ENCODE measurements at regions not wholly inside any gene's neighbourhood (a gene's known extent, or its start where the extent isn't known, plus 50 kb on each side); places are given as distances from the start of the nearest gene placed in this dataset.

- Mint-ChIP-seq H3K4me3 (no peak overlapping the region), H3K27me3 (ENCODE audit: low read depth) (peaks cover 6% of the 10 kb centered on the region), H3K27ac (no peak overlapping the region), H3K36me3 (ENCODE audit: low read depth) (no peaks in the 10 kb centered on the region), H3K9me3 (ENCODE audit: insufficient read depth) (no peaks in the 10 kb centered on the region), H3K4me1 (ENCODE audit: low read depth) (no peaks in the 10 kb centered on the region)
- DNase-seq: no peak
- no peak for ATAC-seq
- POLR2A ChIA-PET: no interaction called here
- CTCF ChIA-PET: interaction anchor here (0.7 kb wide), 1 partner anchor 50 kb away, joined by 3 read pairs; no protein-coding TSS in a partner anchor
These were observed 56.4 kb upstream of the FAM20C start for GRCh38 chr7:135731-136645.

DNA sequence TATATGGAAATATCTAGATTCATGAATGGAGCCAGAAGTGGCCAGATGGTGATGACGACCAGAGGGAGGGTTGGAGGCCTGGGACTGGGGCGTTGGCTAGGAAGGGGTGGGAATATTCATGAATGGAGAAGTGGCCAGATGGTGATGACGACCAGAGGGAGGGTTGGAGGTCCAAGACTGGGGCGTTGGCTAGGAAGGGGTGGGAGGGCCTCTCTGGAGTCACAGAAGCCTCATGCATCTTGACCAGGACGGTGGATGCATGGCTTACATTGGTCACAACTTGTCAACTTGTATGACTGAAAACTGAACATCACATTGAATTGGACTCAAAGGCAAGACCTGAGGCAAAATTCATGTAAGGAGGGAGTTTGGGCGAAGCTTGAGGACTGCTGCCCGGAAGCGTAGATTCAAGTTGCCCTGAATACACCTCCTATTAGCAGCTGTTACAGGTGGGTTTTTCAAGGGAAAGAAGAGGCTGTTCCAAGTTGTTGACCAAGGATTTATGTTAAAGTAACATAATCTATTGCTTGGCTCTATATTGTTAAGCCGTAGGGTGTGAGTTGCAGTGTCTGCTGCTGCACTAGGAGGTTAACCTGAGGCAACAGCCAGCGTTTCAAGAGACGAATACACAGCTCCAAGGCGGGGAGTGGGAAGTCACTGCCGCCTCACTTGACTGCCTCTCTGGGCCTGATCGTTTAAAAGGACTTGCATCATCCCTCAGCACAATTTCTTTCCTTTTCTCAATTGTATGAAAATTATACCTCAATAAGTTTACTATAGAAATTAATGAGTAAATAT, 55.1 kb upstream of the FAM20C start:
- Mint-ChIP-seq H3K27ac (no peak overlapping the region), H3K4me3 (no peak overlapping the region), H3K4me1 (ENCODE audit: low read depth) (no peaks in the 10 kb centered on the region), H3K27me3 (ENCODE audit: low read depth) (peaks cover 6% of the 10 kb centered on the region), H3K36me3 (ENCODE audit: low read depth) (no peaks in the 10 kb centered on the region), H3K9me3 (ENCODE audit: insufficient read depth) (no peaks in the 10 kb centered on the region)
- ChIA-PET CTCF (interaction anchor here (0.7 kb wide), 1 partner anchor 49 kb away, joined by 3 read pairs; no protein-coding TSS in a partner anchor), POLR2A (no interaction called here)
- ATAC-seq (no peak), DNase-seq (no peak)

- CTCF ChIA-PET: no interaction called here
- DNase-seq (no peak), ATAC-seq (no peak)
- Mint-ChIP-seq H3K36me3 (ENCODE audit: low read depth) (no peaks in the 10 kb centered on the region), H3K4me3 (no peak overlapping the region), H3K27me3 (ENCODE audit: low read depth) (peaks cover 6% of the 10 kb centered on the region), H3K9me3 (ENCODE audit: insufficient read depth) (no peaks in the 10 kb centered on the region), H3K27ac (no peak overlapping the region), H3K4me1 (ENCODE audit: low read depth) (no peaks in the 10 kb centered on the region)
- POLR2A ChIA-PET: no interaction called here
These were observed 53.2 kb upstream of the FAM20C start for GRCh38 chr7:139131-139530.

DNA sequence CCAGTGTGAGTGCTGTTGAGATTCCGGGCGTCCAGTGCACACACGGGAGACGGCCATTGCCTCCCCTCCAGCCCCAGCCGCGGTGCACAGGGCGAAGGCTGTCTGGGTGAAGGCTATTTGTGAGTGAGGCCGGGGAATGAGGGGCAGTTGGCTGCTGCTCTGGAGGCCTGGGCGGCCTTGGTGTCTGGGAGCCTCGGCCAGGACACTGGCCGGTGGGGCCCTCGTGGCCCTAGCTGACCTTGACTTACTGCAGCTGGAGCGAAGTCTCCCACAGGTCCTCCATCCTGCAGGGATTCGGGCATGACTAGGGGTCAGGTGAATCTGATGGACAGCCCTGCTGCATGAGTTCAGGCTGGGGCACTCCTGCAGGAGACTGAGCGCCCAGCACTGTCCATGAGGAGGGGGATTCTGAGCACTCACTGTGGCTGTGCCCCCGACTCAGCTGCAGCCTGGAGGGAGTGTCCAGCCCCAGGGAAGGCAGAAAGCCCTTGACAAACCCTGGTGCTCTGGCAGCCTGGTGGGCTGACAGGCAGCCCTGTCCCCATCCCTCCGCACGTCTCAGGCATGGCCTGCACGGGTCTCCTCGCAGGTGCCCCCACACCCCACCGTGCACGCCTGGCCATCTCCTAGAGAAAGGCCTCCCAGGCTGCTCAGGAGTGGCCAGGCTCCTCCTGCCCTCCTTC, 52.7 kb upstream of the FAM20C start:
- Mint-ChIP-seq H3K4me1 (ENCODE audit: low read depth) (no peaks in the 10 kb centered on the region), H3K4me3 (no peak overlapping the region), H3K36me3 (ENCODE audit: low read depth) (no peaks in the 10 kb centered on the region), H3K27ac (no peak overlapping the region), H3K9me3 (ENCODE audit: insufficient read depth) (no peaks in the 10 kb centered on the region), H3K27me3 (ENCODE audit: low read depth) (peaks cover 6% of the 10 kb centered on the region)
- DNase-seq (no peak), ATAC-seq (no peak)
- ChIA-PET CTCF (no interaction called here), POLR2A (no interaction called here)

DNA sequence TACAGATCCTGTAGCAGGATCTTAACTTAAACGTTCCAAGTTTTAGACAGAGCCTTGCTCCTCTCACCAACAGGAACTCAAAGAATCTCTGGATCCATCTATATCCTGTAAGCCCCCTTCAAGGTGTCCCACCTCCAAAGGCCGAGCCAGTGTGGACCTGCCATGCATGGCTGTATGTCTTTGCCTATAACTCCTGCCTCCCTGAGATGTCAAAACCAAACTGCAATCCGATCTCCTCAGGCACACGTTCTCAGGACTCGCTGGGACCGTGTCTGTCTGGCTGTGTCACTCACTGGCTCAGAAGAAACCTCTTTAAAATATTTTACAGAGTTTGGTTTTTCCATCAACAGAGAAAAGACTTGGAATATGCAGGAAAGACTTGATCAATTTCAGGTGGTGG, 51.4 kb upstream of the FAM20C start:
- ChIA-PET CTCF (no interaction called here), POLR2A (no interaction called here)
- no peak for ATAC-seq
- Mint-ChIP-seq H3K9me3 (ENCODE audit: insufficient read depth) (no peaks in the 10 kb centered on the region), H3K4me3 (no peak overlapping the region), H3K27me3 (ENCODE audit: low read depth) (peaks cover 6% of the 10 kb centered on the region), H3K36me3 (ENCODE audit: low read depth) (no peaks in the 10 kb centered on the region), H3K4me1 (ENCODE audit: low read depth) (no peaks in the 10 kb centered on the region), H3K27ac (no peak overlapping the region)
- DNase-seq: no peak

- H3K4me1 Mint-ChIP-seq (ENCODE audit: low read depth): no peaks in the 10 kb centered on the region
- ChIA-PET POLR2A (no interaction called here), CTCF (no interaction called here)
- no peaks in the 10 kb centered on the region for H3K9me3 Mint-ChIP-seq (ENCODE audit: insufficient read depth)
- H3K27me3 Mint-ChIP-seq (ENCODE audit: low read depth): peaks cover 2% of the 10 kb centered on the region
- no peak overlapping the region for H3K27ac Mint-ChIP-seq
- peaks cover 4% of the 10 kb centered on the region for H3K36me3 Mint-ChIP-seq (ENCODE audit: low read depth)
- ATAC-seq (no peak), DNase-seq (no peak)
- no peak overlapping the region for H3K4me3 Mint-ChIP-seq
These were observed 50.0 kb upstream of the FAM20C start for GRCh38 chr7:142248-142941.

All from activated CD8-positive, alpha-beta T cell treated with anti-CD3 and anti-CD28 coated beads, Interleukin-2, amount 10 ng/mL, durations not matched to agents 7 days and 5 days (primary cell).